Mucosa of stomach (tissue), 1 donor: ENCODE measurements at regions not wholly inside any gene's neighbourhood (a gene's known extent, or its start where the extent isn't known, plus 50 kb on each side); places are given as distances from the start of the nearest gene placed in this dataset.

ENCODE experiments used
- H3K27me3 ChIP-seq: one replicate; pipeline ENCODE4 v1.7.0; 2013; ENCODE audit warnings: mild to moderate bottlenecking, low read length; ENCODE audit not compliant: control insufficient read depth, insufficient read depth
- H3K36me3 ChIP-seq: one replicate; pipeline ENCODE4 v1.7.0; 2013; ENCODE audit warnings: low read length; ENCODE audit not compliant: control insufficient read depth, insufficient read depth
- H3K4me1 ChIP-seq: one replicate; pipeline ENCODE4 v1.7.0; 2013; ENCODE audit warnings: mild to moderate bottlenecking, low read length; ENCODE audit not compliant: control insufficient read depth, insufficient read depth
- H3K4me3 ChIP-seq: one replicate; pipeline ENCODE4 v1.7.0; 2013; ENCODE audit warnings: low read length
- H3K9ac ChIP-seq: one replicate; pipeline ENCODE4 v1.7.0; 2013; ENCODE audit warnings: mild to moderate bottlenecking, low read length, moderate library complexity
- H3K9me3 ChIP-seq: one replicate; pipeline ENCODE4 v1.7.0; 2013; ENCODE audit warnings: mild to moderate bottlenecking, low read length, moderate library complexity; ENCODE audit not compliant: control insufficient read depth
- donor health status: Pancreatic carcinoma.

DNA sequence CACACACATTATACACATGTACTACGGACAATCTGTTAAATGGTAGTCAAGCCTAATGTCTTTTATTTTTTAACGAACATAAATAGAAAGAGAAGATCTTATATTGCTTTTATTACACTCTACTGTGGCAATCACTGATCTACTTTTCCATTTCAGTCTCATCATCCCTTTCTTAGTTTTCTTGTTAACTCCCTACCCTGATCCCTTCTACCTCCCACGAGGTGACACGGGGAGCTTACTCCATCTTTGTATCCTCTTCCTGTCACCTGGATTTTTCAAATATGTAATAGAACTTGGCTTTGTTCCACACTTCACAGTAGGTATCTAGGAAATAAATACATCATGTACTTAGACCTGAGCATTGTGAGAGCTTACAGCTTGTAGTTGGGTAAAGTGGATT is 211.0 kb downstream of the PIK3R1 start:
- no peak overlapping the region for H3K4me3 ChIP-seq
- H3K9ac ChIP-seq = no peak overlapping the region
- peaks cover 7% of the 10 kb centered on the region for H3K4me1 ChIP-seq
- no peaks in the 10 kb centered on the region for H3K36me3 ChIP-seq
- no peaks in the 10 kb centered on the region for H3K27me3 ChIP-seq
- H3K9me3 ChIP-seq = no peaks in the 10 kb centered on the region

DNA sequence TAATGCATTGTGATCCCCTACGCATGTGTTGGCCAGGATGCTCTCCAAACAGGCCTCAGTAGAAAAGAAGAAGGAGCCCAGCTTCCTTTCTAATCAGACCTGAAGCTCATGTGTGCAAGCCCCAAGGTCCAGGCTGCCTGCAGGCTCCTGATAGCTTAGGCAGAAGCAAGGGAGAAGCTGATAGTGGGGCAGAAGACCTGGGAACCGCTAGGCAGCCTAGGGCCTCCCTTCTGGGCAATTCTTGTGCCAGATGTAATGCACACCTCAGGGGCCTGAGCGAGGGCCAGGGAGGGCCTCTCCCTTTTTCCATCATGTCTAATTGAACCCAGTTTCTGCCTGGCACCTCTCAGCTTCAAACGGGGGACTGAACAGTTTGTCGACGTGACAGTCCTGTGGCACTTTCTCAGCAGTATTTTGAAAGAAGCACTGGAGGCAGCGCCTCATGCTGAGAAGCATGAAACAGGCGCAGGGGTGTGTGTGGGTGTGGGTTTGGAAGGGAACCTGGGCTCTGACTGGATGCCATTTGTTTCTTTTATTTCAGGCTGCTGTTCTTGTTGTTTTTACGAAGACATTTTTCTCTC is 212.8 kb downstream of the PIK3R1 start:
- Histone ChIP-seq H3K4me3 (no peak overlapping the region), H3K9me3 (no peaks in the 10 kb centered on the region), H3K36me3 (no peaks in the 10 kb centered on the region), H3K9ac (no peak overlapping the region), H3K27me3 (no peaks in the 10 kb centered on the region), H3K4me1 (peaks cover 7% of the 10 kb centered on the region)

DNA sequence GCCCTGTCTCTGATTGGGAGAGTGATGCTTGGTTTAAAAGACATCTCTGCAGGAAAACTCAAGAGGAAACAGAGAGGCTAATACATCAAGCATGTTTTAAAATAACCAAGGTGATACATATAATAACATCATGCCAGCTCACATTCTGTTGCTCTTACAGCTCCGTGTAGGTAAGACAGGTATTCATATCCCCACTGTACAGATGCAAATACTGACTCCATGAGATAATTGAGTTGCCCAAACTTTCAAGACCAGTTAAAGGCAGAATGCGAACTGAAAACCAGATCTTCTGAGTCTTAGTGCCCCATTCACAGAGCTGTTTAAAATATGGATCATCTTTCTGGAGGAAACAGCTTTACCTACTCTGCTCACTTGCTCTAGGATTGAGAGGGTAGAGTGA is 214.0 kb downstream of the PIK3R1 start:
- H3K4me1 ChIP-seq = peaks cover 18% of the 10 kb centered on the region
- no peaks in the 10 kb centered on the region for H3K36me3 ChIP-seq
- no peaks in the 10 kb centered on the region for H3K9me3 ChIP-seq
- no peak overlapping the region for H3K9ac ChIP-seq
- H3K4me3 ChIP-seq = no peak overlapping the region
- H3K27me3 ChIP-seq = no peaks in the 10 kb centered on the region

DNA sequence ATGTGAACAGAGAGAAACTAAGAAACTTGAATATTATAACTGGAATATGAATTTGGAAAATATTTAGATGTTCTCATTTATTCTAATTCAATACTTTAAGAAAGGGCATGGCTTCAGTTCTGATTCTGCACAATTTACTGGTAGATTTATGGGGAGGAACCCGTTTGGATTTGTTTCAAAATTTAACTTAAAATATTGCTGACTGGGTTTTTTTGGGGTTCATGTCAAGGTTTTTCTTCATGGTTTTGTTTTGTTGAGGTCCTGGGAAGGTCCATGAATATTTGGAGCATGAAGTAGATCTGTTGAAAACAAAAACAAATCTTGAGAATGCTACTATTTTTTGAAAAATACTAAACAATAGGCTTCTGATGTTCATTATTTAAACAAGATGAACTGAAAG is 214.7 kb downstream of the PIK3R1 start:
- H3K9ac ChIP-seq = no peak overlapping the region
- no peaks in the 10 kb centered on the region for H3K27me3 ChIP-seq
- no peak overlapping the region for H3K4me3 ChIP-seq
- H3K4me1 ChIP-seq = peaks cover 19% of the 10 kb centered on the region
- no peaks in the 10 kb centered on the region for H3K36me3 ChIP-seq
- no peaks in the 10 kb centered on the region for H3K9me3 ChIP-seq

DNA sequence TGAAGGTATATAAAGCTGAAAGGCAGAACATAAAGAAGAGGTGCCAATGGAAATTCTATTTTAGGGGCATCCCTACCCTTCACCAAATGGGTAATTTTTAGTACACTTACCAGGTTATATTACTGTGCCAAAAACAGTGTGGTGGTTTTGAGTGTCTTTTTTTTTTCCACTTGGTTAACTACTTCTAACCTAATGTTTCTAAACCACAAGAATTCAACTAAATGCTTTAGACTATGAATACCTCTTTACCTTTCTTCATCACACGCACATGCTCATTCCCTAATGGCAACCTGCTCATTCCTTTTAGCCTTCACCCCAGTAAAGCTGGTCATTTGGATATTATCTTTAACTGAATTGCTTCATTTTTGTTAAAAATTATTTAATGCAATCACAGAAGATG is 215.6 kb downstream of the PIK3R1 start:
- H3K9ac ChIP-seq = no peak overlapping the region
- no peaks in the 10 kb centered on the region for H3K9me3 ChIP-seq
- H3K4me3 ChIP-seq = no peak overlapping the region
- H3K4me1 ChIP-seq = peaks cover 19% of the 10 kb centered on the region
- H3K36me3 ChIP-seq = no peaks in the 10 kb centered on the region
- no peaks in the 10 kb centered on the region for H3K27me3 ChIP-seq

DNA sequence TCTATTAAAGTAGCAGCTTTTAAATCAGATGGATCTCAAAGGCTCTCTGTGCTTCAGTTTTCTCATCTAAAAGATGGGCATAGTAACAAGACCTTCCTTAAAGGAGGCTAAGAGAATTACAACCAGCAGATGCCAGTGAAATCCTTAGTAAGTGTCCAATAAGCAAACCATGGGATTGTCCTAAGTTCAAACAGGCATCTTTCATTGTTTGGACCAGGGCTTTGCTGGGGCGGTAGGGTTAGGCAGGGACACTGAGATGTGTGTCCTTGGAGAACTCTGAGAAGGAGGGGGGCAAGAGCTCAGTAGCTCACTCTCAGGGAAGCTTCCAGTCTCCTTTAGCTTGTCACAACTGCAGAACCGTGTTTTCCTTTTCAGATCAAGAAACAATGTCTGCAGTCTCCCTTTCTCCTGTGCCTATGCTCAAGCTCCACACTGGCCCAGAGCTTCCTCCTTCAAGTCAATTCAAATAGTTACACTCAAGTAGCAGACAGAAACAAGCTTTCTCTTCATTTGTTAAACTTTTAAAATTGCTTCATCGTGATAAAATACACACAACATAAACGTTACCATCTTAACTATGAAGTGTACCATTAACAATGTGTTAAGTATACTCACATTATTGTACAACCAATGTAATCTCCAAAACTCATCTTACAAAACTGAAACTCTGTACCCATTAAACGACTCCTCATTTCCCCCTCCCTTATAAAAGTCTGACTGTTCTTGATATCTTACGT is 216.2 kb downstream of the PIK3R1 start:
- H3K4me3 ChIP-seq = no peak overlapping the region
- H3K9ac ChIP-seq = no peak overlapping the region
- no peaks in the 10 kb centered on the region for H3K27me3 ChIP-seq
- H3K4me1 ChIP-seq = peaks cover 19% of the 10 kb centered on the region
- H3K36me3 ChIP-seq = no peaks in the 10 kb centered on the region
- no peaks in the 10 kb centered on the region for H3K9me3 ChIP-seq

DNA sequence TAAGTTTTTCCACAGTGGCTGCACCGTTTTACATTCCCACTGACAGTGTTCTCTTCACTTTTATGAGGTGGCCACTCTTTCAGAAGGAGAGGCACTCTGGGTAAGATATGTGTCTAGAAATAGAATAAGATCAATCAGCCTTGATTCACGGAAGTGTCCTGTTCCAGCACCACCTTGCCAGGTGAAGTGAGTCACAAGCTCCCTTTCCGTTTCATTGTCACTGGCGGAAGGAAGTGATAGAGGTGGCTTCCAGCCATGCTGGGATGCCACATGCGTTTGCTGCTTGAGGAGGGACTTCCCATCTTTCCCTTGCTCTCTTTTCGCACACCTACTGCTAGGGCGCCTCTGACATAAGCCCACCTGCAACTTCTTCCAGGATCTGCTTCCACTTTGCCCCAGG is 217.1 kb downstream of the PIK3R1 start:
- no peak overlapping the region for H3K4me3 ChIP-seq
- no peaks in the 10 kb centered on the region for H3K36me3 ChIP-seq
- H3K4me1 ChIP-seq = peaks cover 19% of the 10 kb centered on the region
- no peaks in the 10 kb centered on the region for H3K27me3 ChIP-seq
- H3K9ac ChIP-seq = no peak overlapping the region
- H3K9me3 ChIP-seq = no peaks in the 10 kb centered on the region

DNA sequence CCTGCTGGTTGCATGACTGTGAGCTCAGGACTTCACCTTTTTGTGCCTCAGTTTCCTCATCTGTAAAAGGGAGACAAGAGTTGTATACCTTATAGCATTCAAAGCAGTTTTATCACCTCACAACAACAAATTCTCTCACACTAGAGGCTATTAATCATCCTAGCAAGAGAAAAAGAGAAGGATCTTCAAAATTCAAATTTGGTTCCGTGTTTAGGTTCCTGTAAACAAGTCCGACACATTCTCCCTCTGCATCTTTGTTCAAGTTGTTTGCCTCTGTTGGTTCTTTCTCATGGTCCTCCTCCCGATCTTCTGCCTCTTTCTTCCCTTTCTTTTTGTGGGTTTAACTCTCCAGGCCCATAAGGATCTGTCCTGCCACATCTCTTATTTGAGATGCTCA is 218.0 kb downstream of the PIK3R1 start:
- H3K9ac ChIP-seq = no peak overlapping the region
- H3K4me3 ChIP-seq = no peak overlapping the region
- no peaks in the 10 kb centered on the region for H3K36me3 ChIP-seq
- no peaks in the 10 kb centered on the region for H3K27me3 ChIP-seq
- no peaks in the 10 kb centered on the region for H3K9me3 ChIP-seq
- H3K4me1 ChIP-seq = peaks cover 19% of the 10 kb centered on the region

DNA sequence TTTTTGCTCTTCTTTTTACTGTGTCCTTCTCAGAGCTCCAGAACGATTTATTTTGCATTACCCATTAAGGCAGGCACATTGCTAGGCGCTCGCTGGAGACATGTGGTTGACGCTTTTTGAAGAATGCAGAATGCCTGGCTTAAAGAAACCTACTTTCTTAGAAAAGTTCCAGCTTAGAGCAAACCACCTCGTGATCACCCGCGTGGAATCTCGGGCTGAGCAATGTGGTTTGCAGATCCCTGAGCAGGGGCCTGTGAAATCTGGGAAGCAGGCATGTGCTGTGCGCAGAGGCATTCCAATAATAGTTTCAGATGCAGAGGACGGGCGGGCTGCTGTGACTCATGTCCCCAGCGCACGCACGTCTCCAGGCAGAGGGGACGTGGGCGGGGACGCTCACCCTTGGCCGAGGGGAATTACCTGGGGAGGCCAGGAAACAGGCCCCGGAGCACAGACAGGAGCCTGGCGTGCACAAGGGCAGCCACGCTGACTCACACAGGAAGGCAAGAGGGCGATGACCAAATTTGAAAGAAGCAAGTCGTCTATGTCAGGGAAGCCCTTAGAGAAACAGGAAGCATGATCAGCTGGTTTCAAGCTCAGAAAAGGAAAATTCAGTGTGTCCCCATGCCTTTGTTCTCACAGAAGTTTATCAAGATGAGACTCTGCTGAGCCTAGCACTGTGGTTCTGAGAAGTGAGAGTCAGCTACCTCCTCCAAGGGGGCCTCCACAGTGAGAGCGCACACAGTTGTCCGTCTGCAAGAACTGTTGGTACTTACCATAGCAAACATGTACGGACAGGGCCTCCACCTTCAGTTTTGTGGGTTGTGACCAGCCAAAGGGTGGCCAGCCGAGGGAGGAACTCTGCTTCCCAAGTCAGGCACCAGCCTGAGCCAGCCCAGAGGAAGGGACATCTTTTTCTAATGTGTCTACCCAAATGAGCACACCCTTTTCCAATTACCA is 218.6 kb downstream of the PIK3R1 start:
- Histone ChIP-seq H3K9me3 (no peaks in the 10 kb centered on the region), H3K4me3 (no peak overlapping the region), H3K36me3 (no peaks in the 10 kb centered on the region), H3K27me3 (no peaks in the 10 kb centered on the region), H3K9ac (no peak overlapping the region), H3K4me1 (peaks cover 19% of the 10 kb centered on the region)

DNA sequence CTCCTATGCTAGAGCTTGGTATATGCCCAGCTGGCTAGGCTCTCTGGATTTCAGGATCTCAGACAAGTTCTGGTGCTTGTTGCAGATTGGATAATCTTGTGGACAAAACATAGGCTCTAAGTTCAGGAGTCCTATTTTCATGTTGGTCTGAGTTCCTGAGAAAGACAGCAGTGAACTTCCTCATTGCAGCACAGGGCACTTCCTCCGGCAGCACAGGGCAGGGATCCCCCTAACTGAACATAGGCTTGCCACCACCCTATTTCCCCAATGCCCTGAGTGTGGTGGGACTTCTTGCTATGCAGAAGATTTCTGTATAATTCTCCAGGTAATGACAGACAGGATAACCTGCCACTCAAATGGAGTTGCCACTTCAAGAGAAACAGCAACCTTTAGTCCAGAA is 220.1 kb downstream of the PIK3R1 start:
- Histone ChIP-seq H3K9ac (no peak overlapping the region), H3K4me1 (peaks cover 19% of the 10 kb centered on the region), H3K9me3 (no peaks in the 10 kb centered on the region), H3K4me3 (no peak overlapping the region), H3K27me3 (no peaks in the 10 kb centered on the region), H3K36me3 (no peaks in the 10 kb centered on the region)

DNA sequence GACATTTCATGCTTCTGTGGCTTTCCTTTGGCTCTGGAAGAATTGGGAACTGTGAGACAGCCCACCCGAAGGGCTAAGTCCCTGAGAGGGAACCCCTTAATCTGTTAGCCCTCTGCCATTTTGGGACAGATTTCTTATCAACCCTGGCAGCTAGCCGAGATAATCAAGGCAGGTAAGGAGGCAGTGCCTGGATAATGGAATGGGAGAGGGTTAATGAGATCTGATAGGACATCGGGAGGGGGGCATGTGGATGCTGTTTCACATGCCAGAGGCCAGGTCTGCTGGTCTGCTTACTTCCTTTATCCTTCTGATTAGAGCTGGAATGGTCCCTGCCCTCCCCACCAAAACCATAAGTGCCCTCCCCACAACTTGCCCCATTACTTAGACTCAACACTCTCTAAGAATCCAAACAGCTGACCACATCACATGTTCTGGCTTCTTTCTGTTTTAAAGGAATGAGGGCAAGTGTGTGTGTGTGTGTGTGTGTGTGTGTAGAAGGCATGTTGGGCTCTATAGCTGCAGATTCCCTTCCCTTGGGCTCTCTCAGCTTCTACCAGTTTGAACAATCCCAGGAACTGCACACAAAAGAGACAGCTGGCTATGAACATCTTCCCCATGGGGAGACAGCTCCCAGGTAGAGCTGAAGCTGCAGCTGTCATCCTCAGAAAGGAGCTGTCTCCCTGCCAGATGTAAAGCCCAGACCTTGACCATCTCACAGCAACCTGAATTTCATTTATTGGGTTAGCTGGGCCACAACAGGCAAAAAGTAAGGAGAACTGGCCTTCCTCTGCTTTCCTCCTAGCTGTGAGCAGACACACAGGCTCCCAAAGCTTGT is 221.3 kb downstream of the PIK3R1 start:
- H3K4me1 ChIP-seq = peaks cover 23% of the 10 kb centered on the region
- H3K36me3 ChIP-seq = no peaks in the 10 kb centered on the region
- no peak overlapping the region for H3K4me3 ChIP-seq
- H3K9ac ChIP-seq = no peak overlapping the region
- H3K9me3 ChIP-seq = no peaks in the 10 kb centered on the region
- no peaks in the 10 kb centered on the region for H3K27me3 ChIP-seq
